Activated CD4-positive, alpha-beta T cell treated with anti-CD3 and anti-CD28 coated beads, Interleukin-2, amount 50 U/mL, for 4 hours (primary cell): ENCODE measurements at regions not wholly inside any gene's neighbourhood (a gene's known extent, or its start where the extent isn't known, plus 50 kb on each side); places are given as distances from the start of the nearest gene placed in this dataset.

Source experiments
- DNase-seq, 2 experiments: peaks; one replicate each; pipeline ENCODE4 v3.0.0-alpha.2; 2020

DNA sequence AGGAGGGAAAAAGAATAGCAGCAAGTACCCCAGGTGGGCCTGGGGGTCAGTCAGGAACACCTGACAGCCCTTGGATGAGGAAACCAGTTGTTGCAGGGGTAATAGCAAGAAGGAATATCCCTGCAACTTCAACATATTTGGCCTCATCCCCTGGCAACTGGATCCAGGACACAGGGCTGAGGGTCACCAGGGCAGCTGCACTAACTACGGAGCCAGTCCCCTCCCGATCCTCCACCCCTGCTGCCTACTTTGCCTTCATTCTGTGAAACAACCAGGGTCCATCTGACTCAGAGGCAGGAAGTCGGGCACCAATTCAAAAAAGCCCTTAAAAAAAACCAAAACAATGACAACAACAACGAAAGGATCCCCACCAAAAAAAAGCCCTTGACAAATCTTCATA lies 52.9 kb downstream of the FRMPD3 start:
- no peak for DNase-seq

DNA sequence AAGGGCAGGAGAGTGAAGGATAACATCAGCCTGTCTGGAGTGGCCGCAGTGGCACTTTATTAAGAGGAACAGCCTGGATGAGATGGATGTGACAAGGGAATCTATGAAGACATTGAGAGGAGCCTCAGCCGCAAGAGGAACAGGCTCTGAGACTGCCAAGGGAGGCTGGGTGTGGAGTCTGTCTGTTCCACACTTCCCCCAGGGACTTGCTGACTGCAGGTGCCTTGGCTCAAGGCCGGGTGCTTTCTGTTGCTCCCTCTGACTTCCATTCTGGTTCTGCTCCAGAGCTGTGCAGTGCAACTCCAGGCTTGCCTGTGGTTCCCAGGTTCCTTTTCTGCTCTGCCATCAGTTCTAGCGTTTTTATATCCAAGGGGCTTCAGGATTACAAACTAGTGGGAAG lies 54.6 kb downstream of the FRMPD3 start:
- no peak for DNase-seq

DNA sequence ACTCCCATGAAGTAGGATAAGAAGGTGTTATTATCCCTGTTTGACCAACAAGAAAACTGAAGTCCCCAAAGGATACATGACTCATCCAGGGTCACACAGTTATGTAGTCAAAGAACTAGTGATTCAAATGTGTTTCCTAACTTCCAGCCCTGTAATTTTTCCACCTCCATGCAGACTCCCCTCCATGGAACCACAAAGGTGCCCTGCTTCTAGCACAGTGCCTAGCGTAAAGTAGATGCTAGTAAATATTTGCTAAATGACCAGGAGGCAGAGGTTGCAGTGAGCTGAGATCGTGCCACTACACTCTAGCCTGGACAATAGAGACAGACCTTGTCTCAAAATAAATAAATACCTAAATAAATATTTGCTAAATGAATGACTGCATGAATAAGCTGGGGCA lies 55.8 kb downstream of the FRMPD3 start:
- DNase-seq, result no peak

DNA sequence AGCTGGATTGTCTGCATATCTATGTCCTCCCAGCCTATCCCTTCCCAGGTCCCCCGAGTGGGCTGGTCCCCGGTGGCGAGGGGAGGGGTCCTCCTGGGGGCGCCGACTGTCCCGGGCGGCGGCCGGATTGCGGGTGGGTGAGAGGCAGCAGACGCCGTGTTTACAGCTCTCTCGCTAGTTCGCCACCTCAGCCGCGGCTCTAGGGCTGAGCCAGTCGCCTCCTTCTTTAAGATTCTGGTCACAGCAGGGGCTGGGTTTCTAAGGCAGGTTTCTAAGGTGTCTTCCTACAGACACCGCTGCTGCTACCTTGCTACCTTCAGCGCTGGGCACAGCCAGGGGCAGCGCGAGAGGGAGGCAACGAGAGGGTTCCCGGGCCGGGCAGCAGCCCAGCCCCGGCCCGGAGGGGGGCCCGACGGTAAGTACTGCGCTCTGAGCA lies 57.2 kb downstream of the FRMPD3 start:
- DNase-seq, result no peak

DNA sequence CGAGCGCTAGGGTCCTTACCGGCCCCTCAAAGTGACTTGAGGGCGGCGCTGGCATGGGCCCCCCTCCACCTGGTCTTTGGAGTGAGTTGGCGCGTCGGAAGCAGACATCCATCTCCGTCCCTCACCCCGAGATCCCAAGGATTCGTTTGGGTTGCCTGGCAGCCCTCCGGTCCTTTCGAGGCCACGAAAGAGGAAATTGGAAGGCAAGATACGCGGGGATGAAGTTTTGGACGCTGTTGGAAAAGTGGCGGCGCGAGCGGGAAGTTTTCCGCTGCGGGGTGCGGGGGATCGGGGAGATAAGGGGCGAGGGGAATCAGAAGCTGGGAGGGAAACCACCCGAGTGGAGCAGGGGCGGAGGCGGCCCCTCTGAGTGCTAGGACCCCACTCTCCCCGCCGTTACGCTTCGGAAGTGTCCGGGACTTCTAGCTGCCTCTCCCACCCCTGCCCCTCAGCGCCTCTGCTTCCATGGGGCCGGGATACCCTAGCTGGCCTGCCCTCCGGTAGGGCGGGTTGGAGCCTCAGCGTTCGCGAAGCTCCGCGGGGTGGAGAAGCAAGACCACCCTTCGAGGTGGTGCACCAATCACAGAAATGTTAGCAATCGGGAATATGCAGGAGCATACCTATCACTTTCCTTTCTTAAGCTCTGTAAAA lies 57.8 kb downstream of the FRMPD3 start:
- DNase-seq, result no peak

DNA sequence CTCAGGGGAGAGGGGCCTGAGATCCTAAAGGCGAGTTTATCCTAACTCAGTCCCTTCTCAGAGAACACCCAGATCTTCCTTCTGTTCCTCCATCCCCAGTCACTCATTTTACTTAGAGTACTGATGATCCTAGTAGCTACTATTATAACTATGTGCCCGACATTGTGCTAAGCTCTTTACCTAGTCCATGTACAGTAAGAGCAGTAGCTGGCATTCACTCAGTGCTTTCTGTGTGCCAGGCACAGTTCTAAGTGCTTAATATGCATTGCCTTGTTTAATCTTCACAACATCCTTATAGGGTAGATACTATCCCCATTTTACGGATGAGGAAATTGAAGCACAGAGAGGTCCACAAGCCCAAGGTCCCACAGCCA lies 58.3 kb downstream of the FRMPD3 start:
- no peak for DNase-seq

DNA sequence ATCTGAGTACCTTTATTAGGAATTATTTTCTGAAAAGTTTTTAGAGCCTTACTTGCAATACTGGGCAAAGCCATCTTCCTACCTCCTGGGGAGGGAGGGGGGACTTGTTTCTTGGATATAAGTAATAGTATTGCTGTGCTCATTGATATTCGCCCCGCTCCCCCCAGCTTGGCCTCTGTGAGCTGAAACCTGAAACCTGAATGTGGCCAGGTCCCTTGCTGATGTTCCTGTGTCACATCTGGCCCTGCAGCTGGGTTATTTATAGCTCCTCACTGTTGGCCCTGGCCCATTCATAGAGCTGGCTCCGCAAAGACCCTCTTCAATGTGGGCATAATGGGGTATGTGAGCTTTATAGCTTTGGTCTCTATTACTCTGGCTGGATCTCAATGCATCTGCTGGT lies 59.5 kb downstream of the FRMPD3 start:
- no peak for DNase-seq

DNA sequence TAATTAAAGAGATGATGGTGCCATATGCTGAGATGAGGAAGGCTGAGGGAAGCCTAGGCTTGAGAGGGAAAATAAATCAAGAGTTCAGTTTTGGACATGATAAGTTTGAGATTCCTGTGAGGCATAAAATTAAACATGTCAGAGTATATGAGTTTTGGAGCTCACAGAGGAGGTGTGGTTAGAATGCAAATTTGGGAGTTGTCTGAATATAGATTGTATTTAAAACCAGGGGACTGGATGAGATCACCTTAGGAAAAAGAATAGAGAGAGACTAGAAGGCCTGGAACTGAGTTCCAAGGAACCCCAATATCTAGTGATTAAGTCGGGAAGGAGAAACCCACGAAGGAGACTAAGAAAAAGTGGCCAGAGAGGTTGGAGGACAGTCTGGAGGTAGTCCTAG lies 65.5 kb downstream of the FRMPD3 start:
- DNase-seq, result no peak

DNA sequence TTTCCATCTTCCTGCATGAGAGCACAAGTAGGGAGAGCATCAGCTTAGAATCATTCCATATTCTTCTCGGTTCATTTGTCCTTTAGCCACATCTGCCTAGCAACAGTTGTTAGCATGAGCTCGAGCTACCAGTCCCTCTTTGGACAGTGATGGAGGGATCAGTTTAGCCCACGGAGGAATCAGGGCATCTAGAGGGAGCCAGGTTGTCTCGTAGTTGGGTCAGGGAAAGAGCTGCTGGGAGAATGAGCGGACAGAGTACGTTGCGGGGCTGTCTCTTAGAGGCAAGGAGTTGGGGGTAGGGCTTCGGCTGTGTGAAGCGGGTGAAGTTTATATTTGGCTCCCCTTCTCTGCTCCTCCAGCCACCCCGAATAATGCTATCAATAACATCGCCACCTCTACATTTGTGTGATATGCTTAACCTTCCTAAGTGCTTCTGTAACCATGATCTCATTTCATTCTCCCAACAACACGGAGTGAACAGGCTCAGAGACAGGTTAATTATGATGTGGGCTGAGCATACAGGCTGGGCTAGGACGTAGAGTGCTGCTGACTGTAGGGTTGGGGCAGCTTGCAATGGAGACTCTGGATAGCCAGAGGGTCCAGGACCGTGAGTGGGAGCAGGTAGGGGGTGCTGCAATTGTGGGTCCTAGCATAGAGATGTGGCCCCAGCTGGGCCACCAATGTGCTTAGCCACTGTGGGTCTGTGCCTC lies 72.6 kb downstream of the FRMPD3 start:
- DNase-seq, result no peak

DNA sequence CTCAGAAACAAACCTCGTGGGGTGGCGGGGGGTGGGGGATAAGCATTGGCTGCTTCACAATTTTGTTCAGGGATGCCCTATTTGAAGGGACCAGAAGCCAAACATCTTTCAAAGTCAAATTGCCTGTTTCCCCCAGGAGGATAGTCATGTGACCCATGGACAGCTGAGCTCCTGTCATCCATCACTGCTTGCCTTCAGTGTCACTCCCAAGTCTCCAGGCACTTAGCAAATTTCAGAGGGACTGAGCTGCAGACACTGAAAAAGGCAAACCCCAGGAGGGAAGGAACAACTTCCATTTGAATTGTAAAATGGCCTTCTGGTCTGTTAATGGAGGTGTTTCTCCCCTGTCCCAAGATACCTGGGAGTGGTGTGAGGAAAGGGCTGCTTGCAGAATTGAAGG lies 73.4 kb downstream of the FRMPD3 start:
- no peak for DNase-seq

DNA sequence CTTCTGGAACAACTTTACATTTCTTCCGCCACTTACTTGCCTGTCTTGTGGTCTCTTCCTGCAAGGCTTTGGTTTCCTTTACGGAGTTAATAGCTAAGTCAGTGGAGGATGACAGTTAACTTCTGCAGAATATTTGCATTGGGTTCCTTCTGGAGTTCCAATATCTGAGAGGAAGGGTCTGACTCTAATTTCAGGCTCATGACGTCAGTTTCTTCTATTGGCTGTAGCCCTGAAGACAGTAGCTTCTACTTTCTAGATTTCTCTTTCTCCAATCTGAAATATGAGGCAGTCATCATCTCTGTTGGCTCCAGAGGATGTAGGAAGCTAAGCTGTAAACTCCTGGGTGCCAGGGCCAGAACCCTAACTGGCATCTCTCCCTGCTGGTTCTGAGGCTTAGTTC lies 76.7 kb downstream of the FRMPD3 start:
- DNase-seq, result no peak

DNA sequence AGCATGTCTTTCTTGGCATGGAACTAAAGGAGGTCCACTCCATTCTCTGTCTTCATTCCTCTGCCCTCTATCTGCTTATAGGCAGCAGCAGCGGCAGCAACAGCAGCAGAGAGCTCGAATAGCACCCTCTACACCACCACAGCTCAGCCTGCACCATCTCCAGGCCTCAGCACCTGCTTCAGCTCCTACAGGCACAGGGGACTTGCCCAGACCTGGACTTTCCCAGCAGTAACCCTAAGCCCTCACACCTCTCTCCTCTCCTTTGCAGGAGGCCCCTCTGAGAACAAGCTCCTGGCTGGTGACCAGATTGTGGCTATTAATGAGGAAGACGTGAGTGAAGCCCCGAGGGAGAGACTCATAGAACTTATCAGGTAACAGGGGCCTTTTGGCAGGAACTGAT lies 80.7 kb downstream of the FRMPD3 start:
- no peak for DNase-seq

DNA sequence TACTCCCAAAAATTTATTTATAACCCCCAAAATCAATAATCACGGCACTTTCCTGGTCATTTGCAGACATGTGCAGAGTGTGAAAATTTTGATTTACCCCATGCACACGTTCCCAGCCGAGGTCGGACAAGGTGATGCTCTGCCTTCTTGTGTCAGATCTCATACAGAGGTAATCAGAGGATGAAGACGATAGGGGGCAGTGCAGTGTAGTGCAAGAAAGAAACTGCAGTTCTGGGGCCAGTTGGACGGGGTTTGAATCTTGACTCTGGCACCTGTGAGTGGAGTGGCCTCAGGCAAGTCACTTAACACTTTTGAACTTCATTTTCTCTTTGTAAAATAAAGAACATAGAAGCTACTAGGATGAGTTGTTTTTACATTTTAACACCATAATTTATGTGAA lies 88.4 kb downstream of the FRMPD3 start:
- DNase-seq, result peak; percentile 4 to 10

DNA sequence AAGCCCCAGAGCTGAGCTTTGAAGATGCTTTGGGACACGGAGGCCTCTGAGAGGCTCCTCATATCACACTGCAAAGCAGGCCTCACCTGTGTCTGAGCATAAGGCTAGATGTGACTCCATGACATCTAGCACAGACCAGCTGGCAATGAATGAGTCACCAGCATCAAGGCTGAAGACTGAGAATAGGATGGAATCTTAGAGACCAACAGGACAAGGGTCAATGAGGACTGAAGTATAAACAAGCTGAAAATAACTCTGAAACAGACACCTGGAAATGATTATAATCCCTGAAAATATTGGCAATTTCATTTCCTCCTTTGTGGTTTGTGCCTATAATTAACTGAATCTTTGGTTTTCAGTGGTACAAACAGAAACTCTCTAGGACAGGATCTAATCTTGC lies 87.1 kb upstream of the PRPS1 start:
- no peak for DNase-seq

DNA sequence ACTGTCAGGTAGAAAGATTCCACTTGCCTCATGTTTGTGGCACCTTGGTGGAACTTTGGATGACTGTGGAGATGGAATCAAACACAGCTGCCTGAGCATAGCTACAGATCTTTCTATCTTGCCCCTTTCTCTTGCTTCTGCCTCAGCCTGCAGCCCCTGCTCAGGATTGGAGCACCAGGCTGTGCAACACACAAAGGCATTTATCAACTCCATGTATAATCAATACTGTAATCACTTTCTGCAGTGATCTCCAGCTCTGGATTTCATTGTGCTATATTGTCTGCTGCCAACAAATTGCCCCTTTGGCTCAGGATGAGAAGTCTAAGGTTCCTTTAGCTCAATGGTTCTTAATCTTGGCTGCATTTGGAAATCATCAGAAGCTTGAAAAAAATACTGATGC lies 86.3 kb upstream of the PRPS1 start:
- DNase-seq, result no peak

DNA sequence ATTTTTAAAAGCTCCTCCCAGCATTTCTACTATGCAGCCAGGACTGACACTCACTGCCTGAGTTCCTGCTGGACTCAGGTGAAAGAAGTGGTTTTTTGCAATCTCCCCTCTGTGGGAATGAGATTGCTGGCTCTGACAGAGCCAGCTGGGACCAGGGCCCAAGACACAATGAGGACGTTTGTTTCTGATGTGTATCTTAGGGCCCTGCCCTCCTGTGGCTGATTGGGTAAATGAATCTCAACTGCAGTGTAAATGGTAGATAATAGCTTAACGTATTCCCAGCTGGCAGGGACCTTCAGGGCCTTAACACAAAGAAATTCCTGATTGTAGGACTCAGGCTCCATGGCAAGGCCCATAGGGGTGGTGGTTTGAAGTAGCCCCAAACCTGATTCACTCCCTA lies 85.8 kb upstream of the PRPS1 start:
- no peak for DNase-seq

DNA sequence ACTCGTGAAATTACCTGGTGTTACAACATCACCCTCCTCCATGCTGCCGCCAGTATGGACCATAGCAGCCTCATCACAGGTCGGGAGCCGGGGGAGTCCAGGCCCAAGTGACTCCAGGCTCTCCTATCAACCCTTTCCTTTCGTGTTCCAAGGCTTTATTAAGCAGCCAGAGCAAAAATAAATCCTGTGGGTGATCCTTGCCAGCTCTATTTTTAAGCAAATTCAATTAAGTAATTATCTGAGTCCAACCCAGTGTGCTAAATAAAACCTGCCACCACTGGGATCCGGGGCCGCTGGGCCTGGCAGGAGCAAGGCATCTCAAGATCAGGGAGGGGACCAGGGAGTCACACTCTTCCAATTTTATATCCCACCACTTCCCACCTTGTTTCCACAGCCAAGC lies 80.7 kb upstream of the PRPS1 start:
- no peak for DNase-seq

DNA sequence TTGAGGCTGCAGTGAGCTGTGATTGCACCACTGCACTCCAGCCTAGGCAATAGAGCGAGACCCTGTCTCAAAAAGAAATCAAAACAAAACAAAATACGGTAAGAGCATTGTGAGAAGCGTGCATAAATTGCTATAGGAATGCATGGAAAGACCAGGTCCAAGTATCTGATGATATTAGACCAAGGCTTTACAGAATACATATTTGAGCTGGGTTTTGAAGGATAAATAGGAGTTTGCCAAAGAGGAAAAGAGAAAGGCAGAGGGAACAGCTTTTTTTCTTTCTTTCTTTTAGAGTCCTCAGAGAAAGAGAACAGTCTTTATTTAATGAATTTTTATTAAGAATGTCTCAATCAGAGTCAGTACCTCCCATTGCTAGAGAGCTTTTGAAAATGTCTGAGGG lies 79.5 kb upstream of the PRPS1 start:
- no peak for DNase-seq

DNA sequence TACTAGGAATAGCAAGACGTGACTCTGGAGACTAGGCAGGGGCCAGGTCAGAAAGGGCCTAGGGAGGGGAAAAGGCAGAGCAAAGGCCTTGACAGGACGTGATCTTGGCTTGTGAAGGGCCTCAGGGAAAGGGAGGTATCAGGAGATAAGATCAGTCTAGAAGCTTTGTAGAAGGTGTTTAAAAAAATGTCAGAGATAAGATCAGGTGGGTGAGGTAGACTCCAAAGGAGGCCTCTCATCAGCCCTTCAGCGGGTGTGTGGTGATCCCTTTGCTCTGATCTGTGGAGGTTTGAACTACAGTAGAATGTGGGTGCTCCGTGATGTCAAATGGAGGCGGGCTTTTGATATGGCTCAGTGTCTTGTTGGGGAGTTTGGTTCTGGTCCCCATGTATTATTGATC lies 78.8 kb upstream of the PRPS1 start:
- DNase-seq, result peak; percentile 0

DNA sequence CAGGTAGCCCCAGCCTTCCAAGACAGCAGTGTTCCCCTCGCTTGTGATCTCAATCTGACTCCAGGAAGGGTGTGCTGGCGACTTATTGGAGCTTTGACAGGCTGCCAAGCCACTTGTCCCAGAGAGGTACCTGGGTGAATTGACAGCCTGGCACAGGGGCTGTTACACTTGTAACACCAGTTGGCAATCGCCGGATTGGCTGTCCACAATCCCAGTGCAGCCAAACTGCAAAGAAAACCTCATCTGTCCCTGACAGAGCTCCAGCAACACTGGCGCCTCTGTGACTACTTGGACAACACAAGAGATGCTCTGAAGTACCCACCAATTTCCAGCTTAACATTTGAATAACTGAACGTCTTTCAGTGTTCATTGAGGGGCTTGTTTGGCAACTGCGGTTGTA lies 76.8 kb upstream of the PRPS1 start:
- no peak for DNase-seq

DNA sequence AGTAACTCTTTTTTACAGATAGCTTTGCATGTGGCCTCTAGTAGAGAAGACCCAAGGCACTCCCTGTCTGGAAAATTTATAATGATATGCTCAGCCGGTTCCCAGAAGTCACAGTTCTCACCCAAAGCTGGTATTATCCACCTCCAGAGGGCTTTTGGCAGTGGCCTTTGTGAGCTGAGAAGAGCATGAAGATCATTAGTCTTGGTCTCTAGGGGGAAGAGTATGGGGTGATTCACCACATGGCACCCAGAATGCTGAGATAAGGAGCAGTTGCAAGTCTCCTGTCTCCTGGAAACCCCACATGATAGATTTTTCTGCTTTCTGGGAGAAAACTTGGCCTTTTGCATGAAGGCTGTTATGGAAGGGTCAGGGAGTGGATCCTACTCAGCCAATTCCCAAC lies 75.4 kb upstream of the PRPS1 start:
- no peak for DNase-seq

DNA sequence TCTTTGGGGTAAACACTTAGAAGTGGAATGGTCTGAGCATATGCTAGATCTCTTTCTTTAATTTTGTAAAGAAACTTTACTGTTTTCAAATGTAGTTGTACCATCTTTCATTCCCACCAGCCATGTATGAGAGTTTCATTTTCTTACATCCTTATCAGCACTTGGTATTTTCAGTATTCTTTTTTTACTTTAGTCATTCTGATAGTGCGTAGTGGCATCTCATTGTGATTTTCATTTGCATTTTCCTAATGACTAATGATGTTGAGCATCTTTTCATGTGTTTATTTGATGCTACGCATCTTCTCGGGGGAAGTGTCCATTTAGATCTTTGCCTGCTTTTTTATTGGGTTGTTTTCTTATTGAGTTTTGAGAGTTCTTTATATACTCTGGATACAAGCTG lies 71.3 kb upstream of the PRPS1 start:
- no peak for DNase-seq

DNA sequence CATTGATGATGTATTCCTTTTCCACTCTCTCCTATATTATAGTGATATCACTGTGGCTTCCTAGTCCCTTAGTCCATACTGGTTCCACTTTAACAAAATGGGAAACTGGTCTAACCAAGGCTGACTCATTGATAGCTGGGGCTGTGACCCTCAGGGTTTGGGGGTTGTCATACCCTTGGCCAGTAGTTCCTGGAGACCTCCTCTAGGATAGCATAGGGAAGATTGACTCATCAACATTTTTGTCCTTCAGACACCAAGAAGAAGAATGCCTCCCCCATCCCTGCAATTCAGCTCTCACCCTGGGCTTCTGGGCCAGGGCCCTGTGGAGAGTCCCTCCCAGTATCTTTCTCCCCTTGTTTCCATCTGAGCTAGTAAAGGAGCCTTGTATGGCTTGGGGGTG lies 68.8 kb upstream of the PRPS1 start:
- DNase-seq, result no peak

DNA sequence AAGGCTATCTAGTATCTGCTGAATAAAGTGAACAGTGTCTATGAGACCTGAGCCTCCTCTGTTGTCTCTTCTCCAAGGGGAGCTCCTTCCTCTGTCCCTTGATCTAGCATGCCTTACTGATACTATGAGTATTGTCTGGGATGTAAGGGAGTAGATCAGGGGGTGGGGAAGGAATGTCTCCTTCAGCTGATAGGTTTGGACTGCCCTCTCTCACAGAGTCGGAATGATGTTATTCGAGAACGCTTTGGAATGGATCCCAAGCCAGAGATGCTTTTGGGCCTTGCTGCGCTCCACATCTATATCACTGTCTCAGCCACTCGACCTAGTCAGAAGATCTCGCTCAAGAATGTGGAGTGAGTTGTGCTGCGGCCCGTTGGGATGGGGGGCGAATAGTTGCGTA lies 68.3 kb upstream of the PRPS1 start:
- no peak for DNase-seq

DNA sequence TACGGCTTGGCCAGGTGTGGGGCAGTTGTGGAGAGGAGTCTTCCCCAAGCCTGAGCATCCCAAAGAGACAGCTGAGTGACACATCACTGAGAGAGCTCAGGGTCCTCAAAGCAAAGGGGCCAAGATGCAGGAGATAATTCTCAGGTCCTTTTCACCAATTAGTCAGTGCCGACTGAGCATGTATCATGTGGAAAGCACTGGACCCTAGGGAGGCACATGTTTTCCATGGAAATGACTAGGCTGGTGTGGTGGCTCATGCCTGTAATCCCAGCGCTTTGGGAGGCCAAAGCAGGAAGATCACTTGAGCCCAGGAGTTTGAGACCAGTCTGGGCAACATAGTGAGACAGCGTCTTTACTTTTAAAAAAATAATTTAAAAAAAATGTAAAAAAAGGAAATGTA lies 67.3 kb upstream of the PRPS1 start:
- no peak for DNase-seq
